Effector memory CD4-positive, alpha-beta T cell (primary cell): ENCODE measurements at regions not wholly inside any gene's neighbourhood (a gene's known extent, or its start where the extent isn't known, plus 50 kb on each side); places are given as distances from the start of the nearest gene placed in this dataset.

Experiments used
- DNase-seq, 3 donors: peaks; one replicate each; pipeline ENCODE4 v3.0.0-alpha.2; 2020
- H3K27ac ChIP-seq: 2 replicates; pipeline ENCODE4 v1.7.0; 2013; ENCODE audit warnings: mild to moderate bottlenecking, low read length, moderate library complexity; ENCODE audit not compliant: insufficient read depth, poor library complexity, severe bottlenecking
- H3K27me3 ChIP-seq: replicated peaks from 2 replicates; pipeline ENCODE4 v1.7.0; 2013; ENCODE audit warnings: mild to moderate bottlenecking, low read length; ENCODE audit not compliant: insufficient read depth, control insufficient read depth, poor library complexity, severe bottlenecking
- H3K36me3 ChIP-seq: 2 replicates; pipeline ENCODE4 v1.7.0; 2013; ENCODE audit warnings: mild to moderate bottlenecking, low read length, moderate library complexity; ENCODE audit not compliant: control insufficient read depth, insufficient read depth
- H3K4me1 ChIP-seq: 2 replicates; pipeline ENCODE4 v1.7.0; 2013; ENCODE audit warnings: low read length, mild to moderate bottlenecking; ENCODE audit not compliant: control insufficient read depth, insufficient read depth, poor library complexity, severe bottlenecking
- H3K4me3 ChIP-seq: 2 replicates; pipeline ENCODE4 v1.7.0; 2013; ENCODE audit warnings: low read length, low read depth, mild to moderate bottlenecking; ENCODE audit not compliant: insufficient read depth, poor library complexity, severe bottlenecking
- H3K9me3 ChIP-seq: 2 replicates; pipeline ENCODE4 v1.7.0; 2013; ENCODE audit warnings: mild to moderate bottlenecking, low read length, moderate library complexity; ENCODE audit not compliant: control insufficient read depth

- H3K4me3 ChIP-seq: no peak overlapping the region
- no peaks in the 10 kb centered on the region for H3K4me1 ChIP-seq
- H3K27ac ChIP-seq: no peak overlapping the region
- no peaks in the 10 kb centered on the region for H3K36me3 ChIP-seq
- H3K27me3 ChIP-seq: no peaks in the 10 kb centered on the region
- DNase-seq: no peak
- no peaks in the 10 kb centered on the region for H3K9me3 ChIP-seq
Observed at GRCh38 chr20:19932170-19932667, 84.9 kb upstream of the NAA20 start.

- Histone ChIP-seq H3K36me3 (no peaks in the 10 kb centered on the region), H3K9me3 (no peaks in the 10 kb centered on the region), H3K27me3 (no peaks in the 10 kb centered on the region), H3K4me1 (peaks cover 8% of the 10 kb centered on the region), H3K4me3 (no peak overlapping the region), H3K27ac (no peak overlapping the region)
- DNase-seq: no peak
Observed at GRCh38 chr20:19934792-19935491, 82.2 kb upstream of the NAA20 start.

GRCh38 chr20:19935842-19936241 lies 81.3 kb upstream of the NAA20 start:
- Histone ChIP-seq H3K4me3 (no peak overlapping the region), H3K27ac (no peak overlapping the region), H3K36me3 (no peaks in the 10 kb centered on the region), H3K4me1 (peaks cover 8% of the 10 kb centered on the region), H3K27me3 (no peaks in the 10 kb centered on the region), H3K9me3 (no peaks in the 10 kb centered on the region)
- no peak for DNase-seq

DNA sequence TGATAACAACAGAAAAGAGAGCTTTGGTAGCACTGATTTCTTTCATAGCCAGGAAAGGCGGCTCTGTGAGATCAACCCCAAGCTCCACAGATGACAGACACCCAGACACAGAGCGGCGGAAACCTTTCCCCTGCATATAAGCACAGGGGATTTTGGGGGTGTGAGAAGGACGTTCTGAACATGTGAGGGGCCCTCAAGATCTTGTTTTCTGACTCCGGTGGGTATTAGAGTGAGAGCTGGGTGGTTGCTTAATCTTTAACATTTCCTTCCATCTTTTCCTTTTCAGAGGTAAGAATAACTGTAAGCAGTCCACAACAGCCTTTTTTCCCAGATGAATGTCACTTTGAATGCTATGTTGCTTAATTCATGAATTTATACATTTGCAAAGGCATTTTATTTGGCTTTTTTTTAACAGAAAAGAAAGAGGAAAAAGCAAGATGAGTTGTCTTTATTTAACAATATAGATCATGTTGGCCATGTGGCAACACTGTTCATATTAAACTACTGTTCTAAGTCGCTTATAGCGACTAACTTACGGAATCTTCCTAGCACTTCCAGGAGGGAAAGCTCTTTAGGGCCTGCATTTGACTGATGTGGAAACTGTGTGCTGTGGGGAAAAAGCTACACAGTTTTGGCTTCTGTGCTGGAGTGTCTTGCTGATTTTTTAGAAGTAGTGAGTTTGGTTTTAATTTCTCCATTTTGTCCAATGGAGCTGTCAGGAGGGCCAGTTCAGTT lies 80.5 kb upstream of the NAA20 start:
- DNase-seq: no peak
- Histone ChIP-seq H3K4me1 (peaks cover 8% of the 10 kb centered on the region), H3K27me3 (no peaks in the 10 kb centered on the region), H3K27ac (no peak overlapping the region), H3K36me3 (no peaks in the 10 kb centered on the region), H3K9me3 (no peaks in the 10 kb centered on the region), H3K4me3 (peak overlapping the region; percentile 28)

GRCh38 chr20:19937218-19937617 lies 79.9 kb upstream of the NAA20 start:
- Histone ChIP-seq H3K4me1 (peaks cover 8% of the 10 kb centered on the region), H3K27ac (no peak overlapping the region), H3K9me3 (no peaks in the 10 kb centered on the region), H3K27me3 (no peaks in the 10 kb centered on the region), H3K36me3 (no peaks in the 10 kb centered on the region), H3K4me3 (peak overlapping the region; percentile 28)
- DNase-seq: no peak

DNA sequence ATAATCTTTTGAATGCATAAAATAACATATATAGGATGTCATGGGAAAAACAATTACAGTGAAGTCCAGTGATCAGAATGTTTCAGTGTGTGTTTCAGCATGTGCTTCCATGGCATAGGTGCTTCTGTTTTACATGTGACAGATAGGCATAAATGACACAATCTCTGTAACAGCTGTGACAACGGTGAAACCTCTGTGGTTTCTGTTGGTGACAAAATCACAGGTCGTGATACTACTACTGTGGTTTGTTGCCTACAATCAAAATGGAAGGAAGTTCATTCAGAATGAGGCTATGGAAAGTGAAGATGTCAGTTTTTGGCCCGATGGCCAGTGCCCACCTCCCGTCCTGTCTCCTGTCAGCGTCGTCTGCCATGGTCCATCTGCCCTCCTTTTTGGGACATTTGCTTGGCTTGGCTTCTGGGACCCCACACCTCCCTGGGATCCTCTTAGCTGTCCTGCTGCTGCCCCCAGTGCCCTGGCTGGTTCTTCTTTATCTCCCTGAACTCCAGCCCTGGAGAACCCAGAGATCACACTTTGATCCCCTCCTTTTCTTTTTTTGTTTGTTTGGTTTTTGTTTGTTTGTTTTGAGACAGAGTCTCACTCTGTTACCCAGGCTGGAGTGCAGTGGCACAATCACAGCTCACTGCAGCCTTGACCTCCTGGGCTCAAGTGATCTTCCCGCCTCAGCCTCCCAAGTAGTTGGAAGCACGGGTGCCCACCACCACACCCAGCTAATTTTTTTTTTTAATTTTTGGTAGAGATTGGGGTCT lies 79.3 kb upstream of the NAA20 start:
- Histone ChIP-seq H3K27me3 (no peaks in the 10 kb centered on the region), H3K27ac (no peak overlapping the region), H3K4me3 (peak overlapping the region; percentile 28), H3K4me1 (peaks cover 8% of the 10 kb centered on the region), H3K9me3 (no peaks in the 10 kb centered on the region), H3K36me3 (no peaks in the 10 kb centered on the region)
- no peak for DNase-seq

- H3K9me3 ChIP-seq: no peaks in the 10 kb centered on the region
- no peak overlapping the region for H3K27ac ChIP-seq
- H3K36me3 ChIP-seq: no peaks in the 10 kb centered on the region
- peaks cover 8% of the 10 kb centered on the region for H3K4me1 ChIP-seq
- H3K4me3 ChIP-seq: no peak overlapping the region
- DNase-seq: no peak
- no peaks in the 10 kb centered on the region for H3K27me3 ChIP-seq
Observed at GRCh38 chr20:19938421-19939090, 78.6 kb upstream of the NAA20 start.

DNA sequence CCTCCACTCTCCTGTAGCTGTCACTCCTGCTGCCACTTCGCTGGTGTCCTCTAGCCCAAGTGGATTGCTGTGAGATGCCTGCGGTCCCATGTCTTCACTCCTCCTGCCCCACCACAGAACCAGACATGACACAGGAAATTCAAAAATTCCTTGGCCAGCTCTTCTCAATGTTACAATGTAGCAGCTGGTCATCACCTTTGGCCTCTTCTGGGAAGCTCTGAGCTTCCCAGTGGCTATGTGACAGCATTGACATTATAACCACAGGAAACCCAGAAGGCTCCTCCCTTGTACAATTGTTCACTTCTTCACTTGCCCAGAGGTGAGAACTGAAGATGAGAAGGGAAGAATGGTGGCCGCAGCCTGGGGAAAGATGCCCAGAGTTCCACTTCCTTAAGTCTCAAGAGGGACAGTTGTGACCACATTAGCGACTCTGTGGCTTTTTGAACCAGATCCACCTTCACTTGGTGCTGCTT lies 76.1 kb upstream of the NAA20 start:
- H3K4me1 ChIP-seq: peaks cover 8% of the 10 kb centered on the region
- H3K36me3 ChIP-seq: no peaks in the 10 kb centered on the region
- H3K9me3 ChIP-seq: no peaks in the 10 kb centered on the region
- no peak overlapping the region for H3K4me3 ChIP-seq
- H3K27ac ChIP-seq: no peak overlapping the region
- H3K27me3 ChIP-seq: no peaks in the 10 kb centered on the region
- no peak for DNase-seq

DNA sequence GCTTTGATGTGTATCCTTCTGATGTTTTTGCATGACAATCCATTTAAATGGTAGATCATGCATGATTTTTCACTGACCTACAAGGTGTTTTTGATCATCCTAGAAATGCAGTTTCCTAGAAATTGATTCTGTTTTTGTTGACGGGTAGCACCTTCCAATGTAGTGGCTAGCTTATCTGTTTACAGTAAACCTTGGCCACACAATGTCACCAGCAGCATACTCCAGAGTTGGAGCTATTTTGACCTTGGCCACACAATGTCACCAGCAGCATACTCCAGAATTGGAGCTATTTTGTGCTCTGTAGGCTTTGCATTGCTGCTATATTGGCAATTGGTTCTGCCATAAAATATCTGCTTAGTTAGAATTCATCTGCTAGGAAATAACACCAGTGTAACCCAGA lies 74.6 kb upstream of the NAA20 start:
- H3K4me1 ChIP-seq: peaks cover 8% of the 10 kb centered on the region
- H3K9me3 ChIP-seq: no peaks in the 10 kb centered on the region
- no peak for DNase-seq
- no peak overlapping the region for H3K4me3 ChIP-seq
- H3K36me3 ChIP-seq: no peaks in the 10 kb centered on the region
- no peak overlapping the region for H3K27ac ChIP-seq
- no peaks in the 10 kb centered on the region for H3K27me3 ChIP-seq
